GM21381 (cell line): ENCODE measurements at regions not wholly inside any gene's neighbourhood (a gene's known extent, or its start where the extent isn't known, plus 50 kb on each side); places are given as distances from the start of the nearest gene placed in this dataset.

Experiments used
- ATAC-seq: cut with Tn5 transposase; IDR thresholded peaks from one replicate; pipeline ENCODE4 v1.9.1; 2021; ENCODE audit warnings: mild to moderate bottlenecking, moderate library complexity; ENCODE audit not compliant: unreplicated experiment

- no peak for ATAC-seq
These were observed 973.1 kb downstream of the TMEM182 start for GRCh38 chr2:103734911-103735310.

GRCh38 chr2:103738108-103738507 is 976.3 kb downstream of the TMEM182 start:
- ATAC-seq, result no peak

GRCh38 chr2:103738606-103739005 is 976.8 kb downstream of the TMEM182 start:
- ATAC-seq, result no peak

- ATAC-seq, result no peak
These were observed 977.4 kb downstream of the TMEM182 start for GRCh38 chr2:103739186-103739585.

GRCh38 chr2:103739921-103740320 is 978.1 kb downstream of the TMEM182 start:
- no peak for ATAC-seq

- no peak for ATAC-seq
These were observed 978.8 kb downstream of the TMEM182 start for GRCh38 chr2:103740631-103741030.

GRCh38 chr2:103743195-103743594 is 981.4 kb downstream of the TMEM182 start:
- ATAC-seq, result no peak

GRCh38 chr2:103754530-103754929 is 992.7 kb downstream of the TMEM182 start:
- no peak for ATAC-seq

- no peak for ATAC-seq
These were observed 1012.1 kb downstream of the TMEM182 start for GRCh38 chr2:103773884-103774283.

- ATAC-seq, result no peak
These were observed 1018.4 kb downstream of the TMEM182 start for GRCh38 chr2:103780088-103780702.

- no peak for ATAC-seq
These were observed 1019.5 kb downstream of the TMEM182 start for GRCh38 chr2:103781313-103781712.

GRCh38 chr2:103784261-103784660 is 1022.4 kb downstream of the TMEM182 start:
- no peak for ATAC-seq

GRCh38 chr2:103785432-103785831 is 1023.6 kb downstream of the TMEM182 start:
- no peak for ATAC-seq

- ATAC-seq, result no peak
These were observed 1024.1 kb downstream of the TMEM182 start for GRCh38 chr2:103785956-103786355.

GRCh38 chr2:103788389-103788788 is 1026.6 kb downstream of the TMEM182 start:
- no peak for ATAC-seq

- no peak for ATAC-seq
These were observed 1027.1 kb downstream of the TMEM182 start for GRCh38 chr2:103788951-103789350.

GRCh38 chr2:103789381-103790095 is 1027.7 kb downstream of the TMEM182 start:
- no peak for ATAC-seq

- no peak for ATAC-seq
These were observed 1030.2 kb downstream of the TMEM182 start for GRCh38 chr2:103792042-103792441.

- ATAC-seq, result no peak
These were observed 1036.5 kb downstream of the TMEM182 start for GRCh38 chr2:103798291-103798690.

GRCh38 chr2:103804013-103804412 is 1042.2 kb downstream of the TMEM182 start:
- no peak for ATAC-seq

- ATAC-seq, result no peak
These were observed 1043.9 kb downstream of the TMEM182 start for GRCh38 chr2:103805746-103806145.

- no peak for ATAC-seq
These were observed 1045.1 kb upstream of the POU3F3 start for GRCh38 chr2:103808814-103809213.

GRCh38 chr2:103809415-103809814 is 1044.5 kb upstream of the POU3F3 start:
- no peak for ATAC-seq
